ENCODE measurements at regions not wholly inside any gene's neighbourhood (a gene's known extent, or its start where the extent isn't known, plus 50 kb on each side); places are given as distances from the start of the nearest gene placed in this dataset.
"Not testable (repeated sequence)": the region's sequence is repeated elsewhere in the genome, so short reads cannot be mapped to it uniquely, and the experiment has no call there.

GRCh38 chr12:116327992-116328391 is 50.5 kb upstream of the MED13L start:
- WGBS, 4 donors: 81 to 90% (median 88%) methylated on average over 3 of the region's 3 CpGs
- H3K27me3 ChIP-seq; H3K9me3 ChIP-seq (replicated peaks in 1 of 3); H3K36me3 ChIP-seq (replicated peaks in 1 of 2); H3K4me3 ChIP-seq; intact Hi-C loops (cut with DNase I); H3K4me1 ChIP-seq (replicated peaks in 1 of 2); DNase-seq; H3K27ac ChIP-seq: not testable (repeated sequence)

DNA sequence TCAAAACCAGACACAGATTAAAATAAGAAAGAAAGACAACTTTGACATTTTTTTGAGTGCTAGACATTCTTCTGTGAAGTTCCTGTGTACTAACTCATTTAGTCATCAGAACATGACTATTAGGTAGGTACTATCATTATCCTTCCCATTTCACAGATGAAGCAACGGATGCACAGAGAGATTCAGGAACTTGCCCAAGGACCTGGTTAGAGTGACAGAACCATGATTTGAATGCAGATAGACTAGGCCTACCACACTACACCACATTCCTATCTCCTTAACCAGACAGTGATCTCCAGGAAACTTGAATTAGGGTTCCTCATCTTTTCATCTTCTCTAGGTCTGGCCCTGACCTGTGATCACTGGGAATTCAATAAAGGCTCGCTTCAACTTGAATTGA is 54.4 kb upstream of the MED13L start:
- Histone ChIP-seq H3K9me3 (replicated peaks in 1 of 3) (no peaks in the 10 kb centered on the region), H3K4me3 (no peak overlapping the region), H3K27ac (no peak overlapping the region), H3K27me3 (no peaks in the 10 kb centered on the region), H3K4me1 (replicated peaks in 1 of 2) (no peaks in the 10 kb centered on the region), H3K36me3 (replicated peaks in 1 of 2) (no peaks in the 10 kb centered on the region)
- DNase-seq: no peak
- TF ChIP-seq, protein P1, sequence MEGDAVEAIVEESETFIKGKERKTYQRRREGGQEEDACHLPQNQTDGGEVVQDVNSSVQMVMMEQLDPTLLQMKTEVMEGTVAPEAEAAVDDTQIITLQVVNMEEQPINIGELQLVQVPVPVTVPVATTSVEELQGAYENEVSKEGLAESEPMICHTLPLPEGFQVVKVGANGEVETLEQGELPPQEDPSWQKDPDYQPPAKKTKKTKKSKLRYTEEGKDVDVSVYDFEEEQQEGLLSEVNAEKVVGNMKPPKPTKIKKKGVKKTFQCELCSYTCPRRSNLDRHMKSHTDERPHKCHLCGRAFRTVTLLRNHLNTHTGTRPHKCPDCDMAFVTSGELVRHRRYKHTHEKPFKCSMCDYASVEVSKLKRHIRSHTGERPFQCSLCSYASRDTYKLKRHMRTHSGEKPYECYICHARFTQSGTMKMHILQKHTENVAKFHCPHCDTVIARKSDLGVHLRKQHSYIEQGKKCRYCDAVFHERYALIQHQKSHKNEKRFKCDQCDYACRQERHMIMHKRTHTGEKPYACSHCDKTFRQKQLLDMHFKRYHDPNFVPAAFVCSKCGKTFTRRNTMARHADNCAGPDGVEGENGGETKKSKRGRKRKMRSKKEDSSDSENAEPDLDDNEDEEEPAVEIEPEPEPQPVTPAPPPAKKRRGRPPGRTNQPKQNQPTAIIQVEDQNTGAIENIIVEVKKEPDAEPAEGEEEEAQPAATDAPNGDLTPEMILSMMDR (IDR thresholded peaks at IDR 0.05): no peak
- no peak for TF ChIP-seq POLR2A (IDR thresholded peaks at IDR 0.05)
- WGBS, 4 donors: 88 to 100% (median 93%) methylated on average over 2 of the region's 2 CpGs
- intact Hi-C loops (cut with DNase I): no loop called here

- H3K27me3 ChIP-seq: no peaks in the 10 kb centered on the region
- no peaks in the 10 kb centered on the region for H3K36me3 ChIP-seq (replicated peaks in 1 of 2)
- 87 to 90% (median 90%) methylated on average over 11 of the region's 11 CpGs for WGBS, 4 donors
- intact Hi-C loops (cut with DNase I): no loop called here
- no peak for TF ChIP-seq POLR2A (IDR thresholded peaks at IDR 0.05)
- TF ChIP-seq, protein P1 (IDR thresholded peaks at IDR 0.05): no peak
- H3K27ac ChIP-seq: no peak overlapping the region
- H3K4me1 ChIP-seq (replicated peaks in 1 of 2): no peaks in the 10 kb centered on the region
- no peak for DNase-seq
- H3K9me3 ChIP-seq (replicated peaks in 1 of 3): no peaks in the 10 kb centered on the region
- no peak overlapping the region for H3K4me3 ChIP-seq
Measured at GRCh38 chr12:116332705-116333380, 55.4 kb upstream of the MED13L start.

GRCh38 chr12:116333402-116333801 is 55.9 kb upstream of the MED13L start:
- TF ChIP-seq, protein P1 (IDR thresholded peaks at IDR 0.05): no peak
- no peak for TF ChIP-seq POLR2A (IDR thresholded peaks at IDR 0.05)
- intact Hi-C loops (cut with DNase I): no loop called here
- Histone ChIP-seq H3K9me3 (replicated peaks in 1 of 3) (no peaks in the 10 kb centered on the region), H3K4me1 (replicated peaks in 1 of 2) (no peaks in the 10 kb centered on the region), H3K36me3 (replicated peaks in 1 of 2) (no peaks in the 10 kb centered on the region), H3K27me3 (no peaks in the 10 kb centered on the region), H3K4me3 (no peak overlapping the region), H3K27ac (no peak overlapping the region)
- DNase-seq: no peak
- WGBS, 4 donors: 86 to 99% (median 92%) methylated on average over 5 of the region's 5 CpGs

GRCh38 chr12:116336542-116337065 is 59.1 kb upstream of the MED13L start:
- no peaks in the 10 kb centered on the region for H3K36me3 ChIP-seq (replicated peaks in 1 of 2)
- H3K9me3 ChIP-seq (replicated peaks in 1 of 3): no peaks in the 10 kb centered on the region
- TF ChIP-seq POLR2A (IDR thresholded peaks at IDR 0.05): no peak
- TF ChIP-seq, protein P1 (IDR thresholded peaks at IDR 0.05): no peak
- no peak overlapping the region for H3K27ac ChIP-seq
- 75 to 84% (median 81%) methylated on average over 11 of the region's 11 CpGs for WGBS, 4 donors
- no peaks in the 10 kb centered on the region for H3K27me3 ChIP-seq
- intact Hi-C loops (cut with DNase I): no loop called here
- H3K4me1 ChIP-seq (replicated peaks in 1 of 2): no peaks in the 10 kb centered on the region
- no peak for DNase-seq
- H3K4me3 ChIP-seq: no peak overlapping the region

All from adrenal gland (tissue), 9 donors.